ENCODE measurements at regions not wholly inside any gene's neighbourhood (a gene's known extent, or its start where the extent isn't known, plus 50 kb on each side); places are given as distances from the start of the nearest gene placed in this dataset.

GRCh38 chr3:124517306-124517705 lies 212.9 kb upstream of the UMPS start:
- no peaks in the 10 kb centered on the region for H3K4me1 Mint-ChIP-seq
- H3K27me3 Mint-ChIP-seq (ENCODE audit: low read depth in 3 of 3), result peaks cover 3 to 8% (median 4%) of the 10 kb centered on the region in 3 donors
- WGBS (ENCODE audit: insufficient coverage), result no CpG with 5 or more reads among the region's 2 CpGs

GRCh38 chr3:124518350-124518749 lies 211.9 kb upstream of the UMPS start:
- no peak for TF ChIP-seq CTCF (IDR thresholded peaks at IDR 0.05)
- intact Hi-C loops (cut with micrococcal nuclease), result no loop called here
- no peak overlapping the region for H3K27ac Mint-ChIP-seq
- H3K4me1 Mint-ChIP-seq, result no peaks in the 10 kb centered on the region
- Histone ChIP-seq H3K4me3 (replicated peaks in 1 of 3; ENCODE audit: low read depth in 2 of 3, low read length in 3 of 3) (no peak overlapping the region), H4K20me1 (ENCODE audit: insufficient read depth, low read length) (no peaks in the 10 kb centered on the region), H3K9me3 (replicated peaks in 1 of 2; ENCODE audit: control insufficient read depth in 1 of 2, insufficient read depth in 1 of 2, low read length in 2 of 2) (no peaks in the 10 kb centered on the region), H2AFZ (ENCODE audit: insufficient read depth, low read depth, low read length, poor library complexity, severe bottlenecking) (no peak overlapping the region), H3K36me3 (replicated peaks in 1 of 2; ENCODE audit: control insufficient read depth in 1 of 2, insufficient read depth in 2 of 2, low read length in 2 of 2) (no peaks in the 10 kb centered on the region), H3K27me3 (ENCODE audit: control insufficient read depth in 2 of 2, insufficient read depth in 2 of 2, low read length in 2 of 2) (no peaks in the 10 kb centered on the region), H3K4me2 (replicated peaks; ENCODE audit: extremely low read depth, low read length, poor library complexity, severe bottlenecking) (no peak overlapping the region), H3K79me2 (ENCODE audit: insufficient read depth, low read length) (no peaks in the 10 kb centered on the region), H3K9ac (ENCODE audit: insufficient read depth, low read length, poor library complexity, severe bottlenecking) (no peak overlapping the region), H3K4me1 (ENCODE audit: control insufficient read depth in 1 of 2, insufficient read depth in 2 of 2, low read length in 2 of 2) (no peaks in the 10 kb centered on the region), H3K27ac (ENCODE audit: low read depth in 1 of 2, low read length in 2 of 2) (no peak overlapping the region)
- H3K4me3 Mint-ChIP-seq, result no peak overlapping the region
- H3K36me3 Mint-ChIP-seq, result no peaks in the 10 kb centered on the region
- no peak for DNase-seq
- H3K27me3 Mint-ChIP-seq (ENCODE audit: low read depth in 3 of 3), result peaks cover 2 to 6% (median 3%) of the 10 kb centered on the region in 3 donors
- peaks cover 0 to 2% (median 0%) of the 10 kb centered on the region in 7 donors for H3K9me3 Mint-ChIP-seq
- 95% methylated on average over 6 of the region's 11 CpGs for WGBS (ENCODE audit: insufficient coverage)

More at GRCh38 chr3:124517306-124517705, 212.9 kb upstream of the UMPS start:
- H3K4me1 ChIP-seq (ENCODE audit: control insufficient read depth in 1 of 2, insufficient read depth in 2 of 2, low read length in 2 of 2), result no peaks in the 10 kb centered on the region
- intact Hi-C loops (cut with micrococcal nuclease), result no loop called here
- H3K27ac ChIP-seq (ENCODE audit: low read depth in 1 of 2, low read length in 2 of 2), result no peak overlapping the region
- no peaks in the 10 kb centered on the region for H3K9me3 ChIP-seq (replicated peaks in 1 of 2; ENCODE audit: control insufficient read depth in 1 of 2, insufficient read depth in 1 of 2, low read length in 2 of 2)
- no peak overlapping the region for H2AFZ ChIP-seq (ENCODE audit: insufficient read depth, low read depth, low read length, poor library complexity, severe bottlenecking)
- Mint-ChIP-seq H3K9me3 (peaks cover 0 to 2% (median 0%) of the 10 kb centered on the region in 7 donors), H3K36me3 (no peaks in the 10 kb centered on the region), H3K27ac (no peak overlapping the region), H3K4me3 (no peak overlapping the region)
- H4K20me1 ChIP-seq (ENCODE audit: insufficient read depth, low read length), result no peaks in the 10 kb centered on the region
- H3K4me3 ChIP-seq (replicated peaks in 1 of 3; ENCODE audit: low read depth in 2 of 3, low read length in 3 of 3), result no peak overlapping the region
- H3K4me2 ChIP-seq (replicated peaks; ENCODE audit: extremely low read depth, low read length, poor library complexity, severe bottlenecking), result no peak overlapping the region
- H3K9ac ChIP-seq (ENCODE audit: insufficient read depth, low read length, poor library complexity, severe bottlenecking), result no peak overlapping the region
- DNase-seq, result no peak
- H3K27me3 ChIP-seq (ENCODE audit: control insufficient read depth in 2 of 2, insufficient read depth in 2 of 2, low read length in 2 of 2), result no peaks in the 10 kb centered on the region
- H3K36me3 ChIP-seq (replicated peaks in 1 of 2; ENCODE audit: control insufficient read depth in 1 of 2, insufficient read depth in 2 of 2, low read length in 2 of 2), result no peaks in the 10 kb centered on the region
- no peaks in the 10 kb centered on the region for H3K79me2 ChIP-seq (ENCODE audit: insufficient read depth, low read length)
- no peak for TF ChIP-seq CTCF (IDR thresholded peaks at IDR 0.05)

Measured in CD14-positive monocyte (primary cell).